GF-D8 (cell line): ENCODE measurements at regions not wholly inside any gene's neighbourhood (a gene's known extent, or its start where the extent isn't known, plus 50 kb on each side); places are given as distances from the start of the nearest gene placed in this dataset.
"Not testable (repeated sequence)": the region's sequence is repeated elsewhere in the genome, so short reads cannot be mapped to it uniquely, and the experiment has no call there.

ENCODE experiments used
- DNase-seq: peaks from one replicate; lab custom pipeline; 2025; lab: John Stamatoyannopoulos, UW

DNA sequence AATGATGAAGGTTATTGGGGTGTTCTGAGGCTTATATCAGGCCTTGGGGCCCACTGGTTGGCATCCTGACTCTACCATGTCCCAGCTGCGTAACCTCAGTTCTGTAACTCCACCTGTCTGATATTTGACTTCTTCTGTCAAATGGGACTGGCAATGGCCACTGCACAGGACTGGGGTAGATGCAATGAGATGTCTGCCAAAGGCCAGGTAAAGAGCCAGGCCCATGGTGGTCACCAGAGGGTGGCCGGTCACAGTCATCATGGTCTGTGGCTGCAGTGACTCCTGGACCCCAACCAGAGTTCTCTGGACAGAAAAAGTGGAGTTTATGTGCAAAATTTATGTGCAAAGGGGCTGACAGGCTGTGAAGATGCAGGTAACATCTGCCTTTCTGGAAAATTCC, 173.3 kb downstream of the PTPRU start:
- no peak for DNase-seq

- no peak for DNase-seq
These were observed 172.7 kb downstream of the PTPRU start for GRCh38 chr1:29408831-29409605.

- DNase-seq: no peak
These were observed 170.5 kb downstream of the PTPRU start for GRCh38 chr1:29406814-29407213.

- DNase-seq: not testable (repeated sequence)
These were observed 163.9 kb downstream of the PTPRU start for GRCh38 chr1:29400203-29400602.

GRCh38 chr1:29399465-29399864, 163.1 kb downstream of the PTPRU start:
- no peak for DNase-seq

DNA sequence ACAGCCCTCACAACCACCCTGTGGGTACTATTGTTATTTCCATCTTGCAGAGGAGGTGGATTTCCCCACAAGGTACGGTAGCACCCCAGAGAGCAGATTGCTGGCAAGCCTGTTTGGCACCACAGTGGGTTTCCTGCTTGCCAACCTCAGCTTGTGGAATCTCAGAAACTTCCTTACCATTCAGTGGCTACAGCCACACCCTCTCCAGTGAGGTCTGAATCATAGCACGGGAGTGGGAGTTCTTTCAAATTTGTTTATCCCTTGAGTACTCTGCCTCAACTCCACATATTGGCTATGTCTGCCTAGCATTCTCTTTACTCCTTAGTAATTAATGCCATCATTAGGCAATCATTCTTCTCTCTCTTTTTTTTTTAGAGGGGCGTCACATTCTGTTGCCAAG, 162.1 kb downstream of the PTPRU start:
- DNase-seq: no peak

DNA sequence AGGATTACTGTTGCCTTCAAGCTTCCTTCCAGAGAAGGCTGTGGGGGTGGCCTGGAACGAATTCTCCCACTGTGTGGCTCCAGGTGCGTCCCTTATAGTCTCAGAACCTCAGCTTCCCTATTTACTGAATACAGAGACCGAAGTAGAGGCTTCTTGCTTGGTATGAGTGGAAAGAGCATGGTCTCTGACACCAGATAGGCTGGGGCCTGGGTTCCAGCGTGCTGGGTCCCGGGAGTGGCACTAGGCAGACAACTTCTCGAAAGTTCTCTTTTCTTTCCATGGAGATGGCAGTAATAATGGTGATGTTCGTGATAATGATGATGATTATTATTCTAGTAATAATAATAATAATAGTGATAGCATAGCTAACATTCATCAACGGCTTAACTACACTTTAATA, 161.7 kb downstream of the PTPRU start:
- no peak for DNase-seq

DNA sequence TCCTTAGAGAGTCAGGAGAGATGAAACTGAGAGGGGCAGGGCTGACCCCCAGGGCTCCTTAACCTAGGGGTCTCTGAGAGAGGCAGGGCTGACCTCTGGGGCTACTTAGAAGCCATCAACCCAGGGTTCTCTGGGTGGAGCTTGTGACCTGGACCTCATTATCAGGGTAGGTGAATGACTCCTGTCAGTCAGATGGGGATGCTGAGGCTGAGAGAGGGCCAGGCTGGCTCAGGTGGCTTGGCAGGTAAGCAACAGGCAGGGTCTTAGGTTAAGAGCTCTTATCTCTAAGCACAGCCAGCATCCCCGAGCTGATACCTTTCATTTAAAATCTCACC, 160.9 kb downstream of the PTPRU start:
- no peak for DNase-seq

DNA sequence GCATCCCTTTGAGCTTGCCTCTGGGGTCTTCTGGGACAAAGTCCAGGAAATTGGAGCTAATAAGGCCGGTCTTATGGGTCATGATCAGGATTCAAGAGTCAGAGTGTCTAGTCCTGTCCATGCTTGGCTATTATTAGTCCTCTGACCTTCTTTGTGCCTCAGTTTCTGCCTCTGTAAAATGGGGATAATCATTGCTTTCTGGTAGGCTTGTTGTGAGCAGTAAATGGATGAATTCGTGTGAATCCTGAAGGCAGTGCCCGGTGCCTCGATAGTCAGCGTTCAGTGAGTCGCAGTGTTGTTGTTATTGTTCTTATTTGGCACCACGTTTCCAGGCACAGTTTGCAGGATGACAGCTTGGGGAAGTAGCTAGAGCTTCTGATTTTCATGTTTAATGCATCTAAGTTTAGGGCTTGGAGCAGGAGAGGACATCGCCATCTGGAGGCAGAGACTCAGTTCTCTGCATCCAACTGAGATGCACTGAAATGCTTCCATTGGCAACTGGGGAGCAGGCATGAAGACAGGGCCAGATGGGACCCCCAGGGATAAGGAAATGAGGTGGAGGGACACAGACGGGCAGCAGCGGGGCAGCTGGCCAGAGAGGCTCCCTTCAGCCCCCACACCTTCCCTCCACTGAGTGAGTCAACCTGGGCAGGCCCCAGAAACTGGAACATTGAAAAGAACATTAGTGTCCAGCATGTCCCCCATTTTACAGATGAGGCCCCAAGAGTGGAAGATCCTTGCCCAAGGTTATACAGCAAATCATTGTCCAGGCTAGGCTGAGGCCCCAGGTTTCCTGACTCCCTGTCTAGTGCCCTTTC, 160.3 kb downstream of the PTPRU start:
- no peak for DNase-seq

DNA sequence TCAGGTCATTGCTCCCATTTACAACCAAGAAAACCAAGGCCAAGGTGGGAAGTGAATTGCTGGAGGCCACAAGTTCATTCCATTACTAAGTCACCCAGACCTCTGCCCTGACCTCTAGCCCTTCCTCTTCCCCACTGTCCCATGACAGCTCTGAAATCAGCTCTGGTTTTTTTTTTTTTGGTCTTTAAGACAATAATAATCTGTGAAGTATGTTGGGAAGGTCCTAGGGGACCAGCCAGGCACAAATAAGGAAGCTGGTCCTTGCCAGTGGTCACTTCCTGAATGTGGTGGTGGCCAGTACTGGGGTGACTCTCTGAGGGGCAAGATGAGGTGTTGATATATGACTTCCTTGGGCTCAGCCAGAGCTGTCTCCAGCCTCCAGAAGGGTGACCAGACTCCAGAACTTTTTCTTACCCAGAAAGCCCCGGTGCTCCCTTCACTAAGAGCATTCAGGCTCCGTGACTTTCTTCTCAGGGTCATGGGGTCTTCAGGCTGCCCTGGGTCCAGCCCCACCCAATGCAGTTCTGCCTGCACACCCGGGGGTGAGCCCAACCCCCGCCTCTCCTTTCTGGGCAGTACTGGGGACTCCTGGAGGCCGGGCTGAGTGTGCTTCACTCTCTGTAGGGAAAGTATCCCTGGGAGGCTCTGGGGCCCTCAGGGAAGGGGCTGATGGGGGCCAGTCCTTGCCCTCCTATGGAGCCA, 159.6 kb downstream of the PTPRU start:
- no peak for DNase-seq

DNA sequence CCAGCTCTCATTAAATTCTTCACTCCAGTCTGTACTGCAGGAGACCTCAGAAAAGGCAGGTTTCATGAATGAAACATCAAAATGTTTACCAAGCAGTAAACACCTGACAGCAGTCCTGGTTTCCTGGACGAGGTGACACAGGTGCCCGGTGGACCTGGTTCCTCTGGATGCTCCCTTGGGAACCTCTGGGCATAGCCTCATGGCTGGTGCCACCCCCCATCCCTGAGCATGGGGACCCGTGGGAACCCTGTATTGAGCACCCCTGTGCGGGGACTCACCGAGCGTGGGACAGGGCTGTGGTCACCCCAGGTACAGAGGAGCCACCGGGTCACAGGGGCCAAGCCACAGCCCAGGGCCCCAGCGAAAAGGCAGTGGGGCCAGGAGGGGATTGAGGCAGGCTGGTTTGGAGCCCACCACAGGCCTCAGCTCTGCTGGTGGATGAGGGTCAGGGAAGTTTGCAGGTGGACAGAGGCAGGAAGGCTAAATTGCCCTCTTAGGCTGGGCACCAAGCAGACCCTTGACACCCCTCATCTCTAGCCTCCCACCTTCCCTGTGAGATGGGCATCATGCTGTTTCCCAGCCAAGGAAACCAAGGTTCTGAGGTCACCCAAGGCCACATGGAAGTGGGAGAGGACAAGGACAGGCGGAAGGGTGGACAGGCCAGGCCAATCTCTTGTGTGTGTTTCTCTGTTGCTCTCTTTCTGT, 158.4 kb downstream of the PTPRU start:
- DNase-seq: no peak

DNA sequence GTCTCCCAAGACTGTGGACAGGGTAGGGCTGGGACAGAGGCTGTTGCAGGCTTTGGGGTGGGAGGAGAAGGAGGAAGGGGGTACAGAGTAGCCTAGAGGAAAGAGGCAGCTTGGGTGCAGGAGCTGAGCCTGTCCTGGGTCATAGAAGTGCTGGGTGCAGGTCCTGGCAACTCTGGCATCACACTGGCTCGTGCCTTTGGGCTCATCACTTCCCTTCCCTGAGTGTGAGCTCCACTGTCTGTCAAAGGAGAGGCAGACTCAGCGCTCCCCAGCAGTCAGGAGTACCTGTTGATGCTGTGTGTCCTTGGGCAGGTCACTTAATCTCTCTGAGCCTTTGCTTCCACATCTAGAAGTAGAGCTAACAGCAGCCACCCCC, 157.1 kb downstream of the PTPRU start:
- no peak for DNase-seq

DNA sequence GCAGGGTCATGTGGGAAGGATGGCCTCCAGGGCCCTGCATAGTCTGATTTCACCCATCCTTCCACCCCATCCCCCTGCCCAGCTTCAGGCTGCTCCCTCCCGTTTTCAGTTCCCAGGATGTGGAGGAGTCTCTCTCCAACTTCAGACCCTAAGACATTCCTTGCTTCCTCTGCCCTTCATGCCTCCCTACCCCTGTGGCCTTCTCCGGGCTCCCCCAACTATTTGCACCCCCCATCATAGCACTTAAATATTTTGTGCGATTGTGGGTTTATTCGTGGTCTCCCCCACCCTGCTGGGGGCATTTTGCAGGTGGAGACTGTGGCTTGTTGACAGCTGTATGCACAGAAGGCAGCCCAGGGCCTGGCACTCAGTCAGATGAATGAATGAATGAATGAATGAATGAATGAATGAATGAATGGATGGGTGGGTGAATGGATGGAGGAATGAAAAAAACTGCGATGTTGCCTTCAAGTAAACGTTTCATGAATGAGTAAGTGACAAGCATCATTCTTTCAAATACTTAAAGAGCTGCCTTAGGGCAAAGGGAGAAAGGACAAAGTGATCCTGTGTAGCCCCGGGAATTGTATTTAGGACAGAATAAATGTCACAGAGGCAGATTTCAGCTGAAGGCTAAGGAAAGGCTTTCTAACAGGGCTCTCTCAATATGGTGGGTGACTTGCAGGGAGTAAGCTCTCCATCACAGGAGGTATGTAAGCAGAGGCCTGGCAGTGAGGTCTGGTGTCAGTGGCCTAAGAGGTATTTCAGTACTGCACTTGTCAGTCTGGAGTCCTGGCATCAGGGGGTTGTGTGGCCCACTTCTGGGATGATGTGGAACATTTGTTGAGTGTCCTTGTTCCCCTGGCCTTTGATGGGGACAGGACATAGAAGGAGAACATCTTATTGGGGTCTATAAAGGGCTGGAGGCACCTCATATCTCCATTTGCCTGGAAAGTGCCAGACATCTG, 156.4 kb downstream of the PTPRU start:
- no peak for DNase-seq

DNA sequence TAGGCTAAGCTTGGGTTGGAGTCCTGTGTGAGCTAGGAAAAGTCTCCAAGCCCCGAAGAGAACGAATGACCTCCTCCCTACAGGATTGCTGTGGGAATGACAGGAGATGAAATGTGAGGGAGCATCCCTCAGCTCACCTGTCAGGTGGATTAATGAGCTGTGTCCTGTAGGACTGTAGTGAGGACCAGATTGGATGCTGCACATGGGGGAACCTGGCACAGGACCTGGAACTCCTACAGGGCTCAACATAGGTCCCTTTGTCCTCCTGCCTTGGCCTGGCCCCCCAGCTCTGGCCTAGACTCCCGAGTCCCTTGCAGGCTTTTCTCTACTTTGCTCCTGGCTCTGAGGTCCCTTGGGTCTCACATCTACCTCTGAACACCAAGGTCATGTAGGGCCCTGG, 155.7 kb downstream of the PTPRU start:
- no peak for DNase-seq

GRCh38 chr1:29391362-29391880, 155.1 kb downstream of the PTPRU start:
- no peak for DNase-seq

DNA sequence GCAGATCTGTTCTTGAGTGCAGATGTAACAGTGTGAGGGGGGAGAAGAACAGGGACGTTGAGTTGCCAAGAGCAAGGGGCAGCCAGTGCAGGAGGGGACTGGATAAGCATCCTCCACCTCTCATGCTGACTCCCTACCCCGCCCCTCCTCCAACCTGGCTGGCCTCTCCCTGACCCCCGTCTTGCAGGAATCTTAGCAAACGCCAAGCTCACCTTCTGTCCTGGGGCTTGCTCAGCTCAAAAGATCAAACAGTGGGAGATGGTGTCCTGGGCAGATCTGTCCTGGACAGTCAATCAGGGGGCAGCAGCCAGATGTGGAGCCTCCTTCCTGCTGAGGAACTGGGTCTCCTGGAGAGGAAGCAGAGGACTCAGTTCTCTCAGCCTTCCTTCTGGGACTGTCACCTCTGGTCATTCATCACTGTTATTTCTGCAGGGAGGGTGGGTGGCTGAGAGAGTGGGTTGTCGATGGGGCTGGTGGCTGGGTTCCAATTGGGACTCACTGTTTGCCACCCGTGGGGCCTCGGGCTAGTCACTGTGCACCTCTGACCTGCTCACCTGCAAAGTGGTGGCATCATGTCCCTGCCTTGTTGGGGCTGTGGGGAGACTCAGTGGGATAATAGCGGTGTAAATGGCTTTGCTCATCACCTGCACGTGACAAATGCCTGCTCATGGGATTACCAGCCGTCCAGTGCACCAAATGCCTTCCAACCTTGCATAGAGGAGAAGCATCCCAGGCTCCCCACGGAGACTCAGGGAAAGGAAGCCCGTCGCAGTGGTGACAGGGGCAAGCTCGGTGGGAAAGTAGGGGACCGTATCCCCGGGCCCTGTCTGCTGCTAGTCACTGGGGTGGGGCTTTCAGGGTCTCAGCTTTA, 154.4 kb downstream of the PTPRU start:
- no peak for DNase-seq

- no peak for DNase-seq
These were observed 153.8 kb downstream of the PTPRU start for GRCh38 chr1:29390075-29390474.

DNA sequence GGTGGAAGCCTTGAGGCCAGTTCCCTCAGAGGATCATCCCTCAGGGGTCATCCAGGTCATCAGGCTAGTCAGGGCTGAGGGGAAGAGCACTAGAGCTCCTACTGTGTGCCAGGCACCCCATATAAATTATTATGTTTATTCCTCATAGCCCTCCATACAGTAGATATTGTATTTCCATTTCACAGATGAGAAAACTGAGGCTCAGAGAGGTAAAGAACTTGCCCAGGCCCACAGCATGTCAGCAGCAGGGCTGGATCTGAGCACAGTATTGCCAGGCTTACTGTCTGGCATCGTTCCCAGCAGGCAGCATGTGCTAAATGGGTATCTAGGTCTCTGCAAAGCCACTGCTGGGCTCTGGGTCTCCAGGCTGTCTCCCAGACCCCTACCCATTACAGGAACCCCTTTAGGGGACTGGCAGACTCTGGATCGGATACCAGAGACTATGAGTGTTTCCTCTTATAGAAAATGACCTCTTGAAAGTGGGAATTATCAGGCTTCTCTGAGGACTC, 153.3 kb downstream of the PTPRU start:
- no peak for DNase-seq

- DNase-seq: no peak
These were observed 152.6 kb downstream of the PTPRU start for GRCh38 chr1:29388884-29389283.

- DNase-seq: no peak
These were observed 151.8 kb downstream of the PTPRU start for GRCh38 chr1:29388170-29388569.
